GM21381 (cell line): ENCODE measurements at regions not wholly inside any gene's neighbourhood (a gene's known extent, or its start where the extent isn't known, plus 50 kb on each side); places are given as distances from the start of the nearest gene placed in this dataset.
"Not testable (repeated sequence)": the region's sequence is repeated elsewhere in the genome, so short reads cannot be mapped to it uniquely, and the experiment has no call there.

Source experiments
- ATAC-seq: cut with Tn5 transposase; IDR thresholded peaks from one replicate; pipeline ENCODE4 v1.9.1; 2021; ENCODE audit warnings: mild to moderate bottlenecking, moderate library complexity; ENCODE audit not compliant: unreplicated experiment

GRCh38 chr4:181821039-181822004 lies 421.9 kb upstream of the TENM3 start:
- no peak for ATAC-seq

GRCh38 chr4:181822005-181822375 lies 421.2 kb upstream of the TENM3 start:
- ATAC-seq: no peak

DNA sequence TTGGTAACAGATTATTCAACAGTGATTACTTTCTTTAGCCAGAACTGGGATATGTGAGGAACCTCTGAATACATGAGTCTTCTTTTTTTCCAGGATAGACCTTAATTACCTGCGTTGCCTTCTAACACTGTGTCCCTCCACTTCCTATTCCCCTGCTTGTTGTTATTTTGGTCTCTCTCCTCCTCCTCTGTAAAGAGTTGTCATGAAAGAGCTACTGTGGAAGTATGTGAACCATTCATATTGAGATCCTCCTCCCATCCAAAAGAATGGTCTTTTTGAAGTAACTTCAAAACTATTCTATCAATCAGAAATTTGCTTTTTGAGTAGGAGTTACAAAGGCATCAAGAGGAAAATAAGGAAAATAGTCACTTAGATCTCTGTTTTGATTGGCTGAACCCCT lies 420.0 kb upstream of the TENM3 start:
- ATAC-seq: no peak

DNA sequence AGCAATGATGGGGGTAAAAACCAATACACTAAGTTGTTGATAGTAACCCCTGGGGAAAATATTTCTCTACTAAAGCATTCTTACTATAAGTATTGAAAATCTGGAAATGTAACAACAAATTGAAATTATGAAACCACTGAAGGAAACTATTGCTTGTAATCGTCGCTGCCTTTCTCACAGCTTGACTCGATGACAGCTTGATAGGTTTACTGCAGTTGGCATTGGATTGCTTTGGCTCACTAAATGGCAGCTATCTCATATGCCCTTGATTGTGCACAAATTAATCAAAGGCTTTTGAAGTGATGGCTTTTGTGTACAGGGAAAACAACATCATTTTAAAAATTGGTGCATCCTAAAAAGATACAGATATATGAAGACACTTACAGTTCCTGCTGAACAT lies 419.6 kb upstream of the TENM3 start:
- no peak for ATAC-seq

- ATAC-seq: no peak
Measured at GRCh38 chr4:181825564-181825963, 417.6 kb upstream of the TENM3 start.

DNA sequence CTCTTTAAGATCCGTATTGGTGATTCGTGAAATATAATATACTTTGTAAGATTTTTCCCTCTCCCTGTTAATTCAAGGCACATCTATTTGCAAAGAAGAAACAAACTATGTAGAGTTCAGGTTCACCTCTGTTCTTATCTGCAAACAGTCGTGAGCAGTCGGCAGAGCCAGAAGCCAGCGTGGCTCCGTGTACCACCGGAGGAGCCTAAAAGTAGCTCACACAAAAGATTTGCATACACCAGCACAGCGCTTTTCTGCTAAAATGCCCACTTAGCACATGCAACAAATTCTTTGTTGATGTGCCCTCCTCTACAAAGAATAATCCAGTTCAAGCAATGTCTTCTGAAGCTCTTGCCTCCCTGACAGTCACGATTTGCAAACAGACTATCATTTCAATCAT lies 416.0 kb upstream of the TENM3 start:
- no peak for ATAC-seq

DNA sequence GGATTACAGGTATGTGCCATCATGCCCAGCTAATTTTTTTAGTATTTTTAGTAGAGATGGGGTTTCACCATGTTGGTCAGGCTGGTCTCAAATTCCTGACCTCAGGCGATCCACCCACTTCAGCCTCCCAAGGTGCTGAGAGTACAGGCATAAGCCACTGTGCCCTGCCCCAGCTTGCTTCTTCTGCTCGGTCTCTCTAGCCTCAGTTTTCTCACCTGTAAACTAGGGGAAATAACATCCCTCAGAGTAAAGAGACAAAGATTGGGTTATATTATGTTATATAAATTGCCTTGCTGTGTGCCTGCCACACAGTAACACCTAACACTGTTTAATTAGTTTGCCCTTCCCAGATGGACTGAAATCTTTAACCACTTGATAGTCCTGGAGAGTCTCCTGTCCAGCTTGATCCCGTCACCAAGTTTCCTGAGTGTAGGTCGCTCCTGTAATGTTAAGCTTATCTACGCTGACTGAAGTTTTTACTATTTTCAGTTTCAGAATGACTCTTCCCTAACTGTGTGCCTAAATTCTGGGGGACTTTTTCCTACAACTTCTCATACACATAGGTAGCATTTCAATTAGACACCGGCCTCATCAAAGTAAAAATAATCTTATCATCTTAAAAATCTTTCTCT lies 412.7 kb upstream of the TENM3 start:
- ATAC-seq: no peak

- no peak for ATAC-seq
Measured at GRCh38 chr4:181834071-181834470, 409.1 kb upstream of the TENM3 start.

- no peak for ATAC-seq
Measured at GRCh38 chr4:181835348-181835747, 407.9 kb upstream of the TENM3 start.

- ATAC-seq: no peak
Measured at GRCh38 chr4:181838253-181838652, 404.9 kb upstream of the TENM3 start.

GRCh38 chr4:181843797-181844196 lies 399.4 kb upstream of the TENM3 start:
- ATAC-seq: not testable (repeated sequence)

DNA sequence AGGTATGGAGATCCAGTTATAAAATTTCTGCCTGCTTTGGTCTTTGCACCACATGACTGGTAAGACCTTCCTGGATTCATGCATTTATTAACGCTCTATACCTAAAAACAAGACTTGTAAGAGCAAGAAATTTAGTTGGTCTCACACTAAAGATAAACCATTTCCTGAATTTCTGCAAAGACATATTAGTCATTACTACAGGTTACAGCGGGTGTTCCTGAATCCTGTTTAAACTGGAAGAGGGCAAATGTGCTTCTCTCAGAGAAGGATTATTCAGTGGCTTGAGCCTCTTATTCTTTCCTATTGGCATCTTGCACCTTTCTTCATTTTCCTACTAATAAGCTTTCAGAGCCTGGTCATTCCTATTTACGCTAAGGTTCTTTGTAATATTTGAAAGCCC lies 397.6 kb upstream of the TENM3 start:
- no peak for ATAC-seq

GRCh38 chr4:181846934-181847333 lies 396.3 kb upstream of the TENM3 start:
- no peak for ATAC-seq

DNA sequence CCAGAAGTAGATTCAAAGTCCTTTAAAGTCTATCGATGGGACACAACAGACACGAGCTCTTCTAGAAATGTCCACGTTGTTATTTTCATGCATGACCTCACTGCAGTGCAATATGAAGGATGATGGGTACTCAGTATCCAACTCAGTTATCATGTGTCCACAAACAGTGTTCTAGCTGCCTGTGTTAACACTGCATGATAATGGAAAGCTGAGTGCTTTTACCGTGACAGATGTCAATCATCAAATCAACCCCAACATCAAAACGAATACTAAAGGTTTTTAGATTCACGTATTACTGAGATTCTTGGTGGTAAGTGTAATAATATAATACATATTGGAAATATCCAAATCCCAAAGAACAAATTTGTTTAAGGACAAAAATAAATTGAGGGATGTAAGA lies 394.8 kb upstream of the TENM3 start:
- ATAC-seq: no peak

- no peak for ATAC-seq
Measured at GRCh38 chr4:181849472-181849871, 393.7 kb upstream of the TENM3 start.

- no peak for ATAC-seq
Measured at GRCh38 chr4:181853881-181854511, 389.2 kb upstream of the TENM3 start.

- no peak for ATAC-seq
Measured at GRCh38 chr4:181855307-181855706, 387.9 kb upstream of the TENM3 start.

DNA sequence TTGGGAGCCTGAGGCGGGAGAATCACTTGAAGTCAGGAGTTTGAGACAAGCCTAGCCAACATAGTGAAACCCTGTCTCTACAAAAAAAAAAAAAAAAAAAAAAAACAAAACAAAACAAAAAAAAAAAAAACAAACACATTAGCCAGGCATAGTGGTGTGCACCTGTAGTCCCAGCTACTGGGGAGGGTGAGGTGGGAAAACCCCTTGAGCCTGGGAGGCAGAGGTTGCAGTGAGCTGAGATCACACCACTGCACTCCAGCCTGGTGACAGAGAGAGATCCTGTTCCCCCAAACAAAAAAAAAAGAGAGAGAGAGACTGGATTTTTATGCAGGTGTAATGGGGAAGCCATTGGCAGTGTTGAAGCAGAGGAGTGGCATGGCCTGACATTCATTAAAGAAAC lies 385.7 kb upstream of the TENM3 start:
- not testable (repeated sequence) for ATAC-seq

DNA sequence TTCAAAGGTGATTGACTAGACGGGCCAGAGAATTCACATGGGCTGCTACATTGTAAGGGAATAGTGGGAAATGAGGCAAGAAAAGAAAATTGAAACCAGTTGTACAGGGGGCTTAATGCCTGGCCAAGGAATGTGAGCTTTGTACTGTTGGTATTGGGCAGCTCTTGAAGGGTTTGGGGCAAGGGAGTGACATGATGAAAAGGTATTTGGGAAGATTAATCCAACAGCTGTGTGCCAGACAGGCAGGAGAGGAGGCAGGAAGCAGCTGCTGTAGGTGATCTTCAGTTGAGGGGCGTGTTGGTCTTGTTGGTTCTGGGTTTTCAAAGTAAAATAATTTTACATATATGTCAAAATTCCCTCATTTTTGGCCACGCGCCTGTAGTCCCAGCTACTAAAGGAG lies 384.5 kb upstream of the TENM3 start:
- no peak for ATAC-seq

- ATAC-seq: no peak
Measured at GRCh38 chr4:181859439-181859838, 383.8 kb upstream of the TENM3 start.

GRCh38 chr4:181860157-181860556 lies 383.0 kb upstream of the TENM3 start:
- ATAC-seq: no peak

DNA sequence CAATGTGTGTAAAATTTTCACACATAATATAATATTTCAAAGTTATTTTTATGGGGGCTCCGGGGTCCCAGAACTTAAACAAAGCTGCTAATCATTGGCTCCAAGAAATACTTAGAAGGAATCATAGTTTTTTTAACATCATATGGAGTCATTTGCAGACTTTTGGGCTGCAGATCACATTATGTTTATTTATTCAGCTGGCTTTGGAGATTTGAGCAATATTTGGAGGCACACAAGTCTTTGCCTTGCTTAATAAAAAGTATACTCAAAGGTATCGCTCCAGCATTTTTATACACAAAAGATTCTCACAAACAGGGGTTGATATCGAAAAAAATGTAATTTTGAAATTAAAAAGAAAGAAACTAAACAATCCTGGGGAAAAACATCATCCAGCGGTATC lies 382.5 kb upstream of the TENM3 start:
- ATAC-seq: no peak
